NCI-H2081 (cell line): ENCODE measurements at regions not wholly inside any gene's neighbourhood (a gene's known extent, or its start where the extent isn't known, plus 50 kb on each side); places are given as distances from the start of the nearest gene placed in this dataset.

Experiments
- DNase-seq, 2 experiments: peaks; one replicate each; lab custom pipeline; 2025; lab: John Stamatoyannopoulos, UW

DNA sequence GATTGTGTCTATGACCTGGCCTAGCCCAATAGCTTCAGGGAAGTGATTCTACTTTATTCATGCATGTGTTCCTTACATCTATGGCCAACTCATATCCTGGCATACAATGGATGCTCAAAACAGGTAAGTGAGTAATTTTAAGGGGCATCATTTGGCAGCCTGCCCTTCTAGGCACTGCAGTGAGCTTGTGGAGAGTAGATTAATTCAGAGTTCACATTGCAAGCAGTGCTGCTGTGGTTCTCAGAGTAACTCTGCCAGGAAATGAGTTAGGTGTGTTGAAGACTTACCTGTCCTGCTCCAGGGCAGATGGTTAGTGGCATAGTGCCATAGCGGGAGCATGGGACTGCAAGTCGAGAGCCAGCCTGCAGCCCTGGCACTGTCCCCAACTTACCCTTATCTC lies 158.0 kb downstream of the SCP2D1 start:
- no peak for DNase-seq

GRCh38 chr20:18972251-18972876 lies 158.8 kb downstream of the SCP2D1 start:
- no peak for DNase-seq

GRCh38 chr20:18973529-18974173 lies 160.1 kb downstream of the SCP2D1 start:
- DNase-seq: no peak

DNA sequence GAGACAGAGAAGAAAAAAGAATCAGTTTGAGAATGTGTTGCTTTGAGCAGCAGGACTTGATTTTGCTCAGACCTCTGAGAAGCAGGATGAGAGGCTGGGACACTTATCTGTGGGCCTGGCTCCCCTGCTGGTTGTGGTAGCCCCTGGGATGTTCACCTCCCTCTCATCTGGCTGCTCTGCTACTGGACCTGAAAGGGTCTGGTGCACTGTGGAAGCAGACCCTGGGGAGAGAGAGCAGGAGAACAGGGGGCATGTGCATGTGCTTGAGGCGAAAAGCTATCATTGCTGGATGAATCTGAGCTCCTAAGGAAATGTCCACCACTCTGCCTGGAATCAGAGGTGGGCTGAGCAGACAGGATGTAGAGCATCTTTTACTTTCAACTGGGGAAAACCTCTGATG lies 161.1 kb downstream of the SCP2D1 start:
- DNase-seq: no peak

DNA sequence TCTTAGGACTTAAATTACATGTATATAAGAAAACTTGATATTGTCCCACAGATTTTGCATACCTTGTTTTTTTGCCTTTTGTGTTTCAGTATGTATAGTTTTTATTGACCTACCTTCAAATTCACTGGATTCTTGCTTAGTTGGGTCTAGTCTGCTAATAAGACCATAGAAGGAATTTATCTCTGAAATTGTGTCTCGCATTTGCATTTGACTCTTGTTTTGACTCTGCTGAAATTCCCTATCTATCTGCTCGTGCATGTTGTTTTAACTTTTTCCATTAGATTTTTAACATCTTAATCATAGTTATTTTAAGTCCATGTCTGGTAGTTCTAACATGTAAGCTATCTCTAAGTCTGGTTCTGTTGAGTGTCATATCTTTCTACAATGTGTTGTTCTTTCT lies 163.9 kb downstream of the SCP2D1 start:
- DNase-seq: no peak

DNA sequence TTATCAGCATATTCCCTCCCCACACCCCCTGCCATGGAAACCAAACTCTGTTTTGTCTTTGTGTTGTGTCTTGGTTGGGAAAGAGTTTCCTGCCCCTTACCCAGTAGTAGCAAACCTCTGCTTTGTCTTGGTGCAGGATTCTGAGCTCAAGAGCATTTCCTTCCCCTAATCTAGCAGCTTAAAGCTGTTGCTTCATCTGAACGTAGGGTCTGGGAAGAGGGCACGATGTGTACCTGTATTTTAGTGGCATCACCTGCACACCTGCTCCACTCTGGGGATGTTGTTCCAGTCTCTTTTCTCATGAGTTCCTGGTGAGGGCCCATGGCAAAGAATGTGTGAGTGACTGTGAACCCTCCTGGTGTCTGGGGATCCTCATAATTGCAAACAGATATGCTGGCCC lies 164.7 kb downstream of the SCP2D1 start:
- DNase-seq: no peak

DNA sequence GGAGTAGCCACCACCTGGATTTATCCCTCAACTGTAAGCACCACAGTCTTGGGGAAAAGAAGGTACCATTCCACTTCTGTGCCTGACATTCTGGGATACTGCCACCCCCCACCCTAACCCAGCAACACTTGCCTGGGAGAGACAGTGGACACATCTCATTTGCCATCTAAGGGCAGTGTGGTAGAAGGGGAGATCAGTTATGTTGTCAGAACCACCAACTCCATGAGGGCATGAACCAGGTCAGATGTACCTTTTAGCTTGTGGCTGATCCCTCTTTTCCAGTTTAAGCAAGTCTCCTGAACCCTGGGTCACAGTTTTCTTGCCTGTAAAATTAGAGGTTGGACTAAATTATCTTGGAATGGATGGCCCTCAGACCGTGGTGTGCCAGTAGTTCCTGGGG lies 165.5 kb downstream of the SCP2D1 start:
- no peak for DNase-seq

- DNase-seq: no peak
These were observed 168.5 kb downstream of the SCP2D1 start for GRCh38 chr20:18981962-18982539.

DNA sequence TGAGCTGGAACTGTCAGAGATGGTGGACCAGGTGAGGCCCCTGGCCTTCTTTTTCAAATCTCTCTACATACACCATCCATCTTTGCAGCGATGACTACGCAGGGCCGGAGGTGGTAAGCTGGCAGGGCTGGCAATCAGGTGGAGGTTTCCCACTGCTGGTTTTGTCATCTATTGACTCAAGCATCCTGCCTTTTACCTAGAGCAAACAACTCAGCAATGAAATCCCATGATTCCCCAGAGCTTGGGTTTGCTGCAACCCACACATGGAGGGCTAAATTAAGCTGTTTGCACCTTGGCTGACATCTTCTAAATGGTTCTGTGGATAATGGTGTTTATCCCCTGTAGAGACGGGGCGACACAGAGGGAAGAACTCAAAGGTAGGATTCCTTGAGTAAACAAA lies 170.2 kb downstream of the SCP2D1 start:
- DNase-seq: peak; percentile 91 to 98

GRCh38 chr20:18984238-18985200 lies 170.9 kb downstream of the SCP2D1 start:
- DNase-seq: peak in 1 of 2 experiments; percentile 87

GRCh38 chr20:18985551-18985950 lies 172.0 kb downstream of the SCP2D1 start:
- DNase-seq: no peak

DNA sequence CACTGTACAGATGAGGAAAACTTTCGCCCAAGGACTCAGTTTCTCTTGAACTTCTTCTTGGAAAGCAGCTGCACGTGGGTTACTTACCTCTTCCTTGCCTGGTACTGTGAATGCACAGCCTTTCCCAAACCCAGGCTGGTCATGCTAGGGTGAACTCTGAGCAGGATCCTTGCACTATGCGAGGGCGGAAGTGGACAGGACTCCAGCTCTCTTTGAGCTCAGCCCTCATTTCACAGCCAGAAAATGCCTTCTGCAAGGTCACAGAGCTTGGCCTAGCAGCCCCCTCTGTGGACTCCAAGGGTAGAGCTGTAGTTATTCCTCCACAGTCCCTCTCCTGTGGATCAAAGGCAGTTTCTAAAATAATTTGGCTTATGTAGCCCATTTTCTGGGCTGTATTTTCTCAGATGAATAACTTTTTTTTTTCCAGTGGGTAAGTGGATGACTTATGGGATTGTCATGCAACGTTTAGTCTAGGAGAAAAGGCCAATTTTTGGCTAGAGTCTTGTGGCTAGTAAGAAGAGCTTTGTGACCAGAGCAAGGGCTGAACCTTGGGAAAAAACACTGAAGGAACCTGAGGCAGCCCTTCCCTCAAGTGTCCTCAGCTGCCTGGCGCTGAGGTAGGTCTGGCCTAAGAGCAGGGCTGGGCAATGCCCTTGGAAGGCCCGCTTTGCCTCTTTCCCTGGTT lies 172.7 kb downstream of the SCP2D1 start:
- DNase-seq: no peak

GRCh38 chr20:18986895-18987580 lies 173.5 kb downstream of the SCP2D1 start:
- no peak for DNase-seq

DNA sequence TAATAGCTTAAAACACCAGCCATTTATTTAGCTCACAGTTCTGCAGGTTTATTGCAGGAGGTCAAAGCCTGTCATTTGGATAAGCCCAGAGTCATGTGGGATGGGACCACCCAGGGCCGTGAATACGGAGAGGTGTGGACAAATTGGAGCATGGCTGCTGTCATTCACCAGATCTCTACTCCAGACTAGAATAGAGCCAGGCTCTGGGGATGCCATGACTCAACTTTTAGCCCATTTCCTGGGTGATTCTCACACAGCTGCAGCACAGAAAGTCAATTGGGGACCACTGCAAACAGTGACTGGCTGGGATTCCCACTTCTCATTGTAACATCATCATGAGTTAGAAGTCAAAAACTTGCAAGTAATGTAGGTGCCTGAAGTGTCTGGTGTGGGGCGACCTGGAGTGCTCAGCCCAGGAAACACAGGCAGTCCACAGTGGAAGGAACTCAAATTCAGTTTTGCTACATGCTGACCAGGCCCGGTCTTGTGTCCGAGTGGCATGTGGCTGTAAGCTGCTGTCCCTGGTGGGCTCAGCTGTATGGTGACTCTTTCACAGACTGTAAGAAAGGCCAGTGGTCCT lies 174.3 kb downstream of the SCP2D1 start:
- DNase-seq: no peak

DNA sequence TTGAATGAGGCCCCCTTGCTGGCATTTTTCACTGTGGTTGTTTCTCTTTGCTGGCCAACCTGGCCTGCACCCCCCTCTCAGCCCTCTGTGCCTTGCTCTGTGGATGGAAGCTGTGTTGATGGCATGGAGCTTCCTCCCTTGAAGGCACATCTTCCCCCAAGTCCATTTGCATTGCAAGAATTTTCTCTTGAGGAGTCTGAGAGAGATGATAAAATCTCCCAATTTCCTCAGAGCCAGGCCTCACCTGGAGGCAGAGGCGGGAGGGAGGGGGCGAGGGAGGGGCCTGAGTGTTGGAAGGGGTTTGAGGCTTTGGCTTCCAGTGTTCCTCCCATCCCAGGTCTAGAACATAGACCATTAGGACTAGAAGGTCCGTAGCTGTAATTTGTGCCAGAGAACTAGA lies 175.1 kb downstream of the SCP2D1 start:
- no peak for DNase-seq

- DNase-seq: no peak
These were observed 176.3 kb downstream of the SCP2D1 start for GRCh38 chr20:18989736-18990474.

DNA sequence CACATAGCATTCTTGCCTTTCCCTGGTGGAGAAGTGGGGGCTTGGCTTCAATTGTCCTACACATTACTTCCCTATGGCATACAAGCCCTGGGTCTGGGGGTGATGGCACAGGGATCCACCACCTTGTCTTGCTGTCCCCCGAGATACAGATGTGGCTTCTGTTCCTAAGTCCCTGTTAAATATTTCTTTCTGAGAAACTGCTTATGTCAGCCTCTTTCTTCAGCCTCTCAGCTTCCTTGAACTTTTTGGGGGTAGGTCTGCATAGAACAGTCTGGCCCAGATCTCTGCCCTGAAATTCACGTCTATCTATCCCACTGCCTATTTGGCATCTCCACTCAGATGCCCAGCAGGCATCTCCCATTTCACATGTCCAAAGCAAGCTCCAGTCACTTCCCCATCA lies 177.4 kb downstream of the SCP2D1 start:
- DNase-seq: no peak

- no peak for DNase-seq
These were observed 178.8 kb downstream of the SCP2D1 start for GRCh38 chr20:18992418-18992817.

DNA sequence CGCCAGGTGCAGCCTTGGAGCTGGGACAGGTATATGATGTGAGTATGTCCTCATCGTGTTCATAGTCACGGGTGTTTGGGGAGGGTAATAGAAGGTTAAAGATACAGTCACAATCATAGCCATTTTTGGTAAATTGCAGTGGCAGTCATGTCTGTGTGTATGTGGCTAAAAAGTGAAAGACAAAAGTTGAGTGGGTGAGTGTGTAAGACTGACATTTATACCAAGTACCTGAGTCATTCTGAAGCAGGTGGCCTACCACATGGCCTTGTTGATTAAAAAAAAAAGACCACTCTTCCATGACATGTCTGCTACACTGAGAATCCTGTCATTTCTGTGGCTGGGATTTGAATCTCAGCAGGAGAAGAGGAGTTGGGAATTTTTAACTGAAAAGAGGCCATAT lies 181.9 kb downstream of the SCP2D1 start:
- DNase-seq: no peak

- no peak for DNase-seq
These were observed 185.5 kb downstream of the SCP2D1 start for GRCh38 chr20:18999086-18999485.
